HepG2 (cell line): ENCODE measurements at regions not wholly inside any gene's neighbourhood (a gene's known extent, or its start where the extent isn't known, plus 50 kb on each side); places are given as distances from the start of the nearest gene placed in this dataset.

Experiments
- ELF1 ChIP-seq: sonication (generic); formaldehyde crosslinking; IDR thresholded peaks from 2 replicates; pipeline ENCODE4 v1.4.0; 2020; ENCODE audit warnings: missing genetic modification reagents
- HCFC1 ChIP-seq: fragments of 150-350 bp; IDR thresholded peaks from 2 replicates; pipeline ENCODE4 v1.6.1; 2014; ENCODE audit warnings: low read depth, low read length
- MTF1 ChIP-seq: sonication (generic); formaldehyde crosslinking; IDR thresholded peaks from 2 replicates; pipeline ENCODE4 v1.5.0; 2020; ENCODE audit warnings: missing genetic modification reagents
- NR2C2 ChIP-seq: sonication (generic); formaldehyde crosslinking; IDR thresholded peaks from 2 replicates; pipeline ENCODE4 v1.4.0; 2020; ENCODE audit warnings: missing genetic modification reagents, mild to moderate bottlenecking, moderate library complexity, borderline replicate concordance
- NR2F1 ChIP-seq, 2 experiments: fragments of 450-650 bp in 1 of 2; formaldehyde crosslinking in 1 of 2; IDR thresholded peaks; 2 replicates each; pipeline versions ENCODE4 v1.5.0 to v1.6.1; 2016 to 2020; ENCODE audit warnings: mild to moderate bottlenecking in 1 of 2, missing compliant biosample characterization in 1 of 2, missing genetic modification reagents in 1 of 2, moderate library complexity in 1 of 2
- NR2F6 ChIP-seq, 2 experiments: IDR thresholded peaks; 2 replicates each; pipeline ENCODE4 v1.6.1; 2016; ENCODE audit warnings: antibody characterized with exemption in 1 of 2, mild to moderate bottlenecking in 1 of 2
- RAD21 ChIP-seq: fragments of 450-650 bp; formaldehyde crosslinking; IDR thresholded peaks from 2 replicates; pipeline ENCODE4 v1.5.0; 2020; ENCODE audit warnings: mild to moderate bottlenecking
- SRF ChIP-seq: IDR thresholded peaks from 2 replicates; pipeline ENCODE4 v1.6.1; 2011; ENCODE audit warnings: mild to moderate bottlenecking, low read depth, low read length, moderate library complexity
- SSRP1 ChIP-seq: IDR thresholded peaks from 2 replicates; pipeline ENCODE4 v1.6.1; 2016; ENCODE audit warnings: control low read depth
- ZFP36L1 ChIP-seq: sonication (generic); formaldehyde crosslinking; IDR thresholded peaks from 2 replicates; pipeline ENCODE4 v1.8.0; 2022; ENCODE audit warnings: mild to moderate bottlenecking, missing genetic modification reagents, moderate library complexity
- ZMYM4 ChIP-seq: sonication (generic); formaldehyde crosslinking; IDR thresholded peaks from 2 replicates; pipeline ENCODE4 v1.8.1; 2023; ENCODE audit warnings: mild to moderate bottlenecking, missing genetic modification reagents
- ZNF512B ChIP-seq: sonication (generic); formaldehyde crosslinking; IDR thresholded peaks from 2 replicates; pipeline ENCODE4 v1.5.1; 2020; ENCODE audit warnings: missing genetic modification reagents, mild to moderate bottlenecking, borderline replicate concordance
- ZNF550 ChIP-seq: sonication (generic); formaldehyde crosslinking; IDR thresholded peaks from 2 replicates; pipeline ENCODE4 v1.4.0; 2020; ENCODE audit warnings: mild to moderate bottlenecking, missing genetic modification reagents, borderline replicate concordance
- ZNF839 ChIP-seq: sonication (generic); formaldehyde crosslinking; IDR thresholded peaks from 2 replicates; pipeline ENCODE4 v1.4.0; 2020; ENCODE audit warnings: missing genetic modification reagents, mild to moderate bottlenecking, borderline replicate concordance
- TF ChIP-seq, protein P1 (sequence below): sonication (generic); formaldehyde crosslinking; IDR thresholded peaks from 2 replicates; pipeline ENCODE4 v1.9.0; 2021; ENCODE audit warnings: missing genetic modification reagents, borderline replicate concordance
- TF ChIP-seq, protein P2 (sequence below): sonication (generic); formaldehyde crosslinking; IDR thresholded peaks from 2 replicates; pipeline ENCODE4 v1.4.0; 2020; ENCODE audit warnings: missing genetic modification reagents
- TF ChIP-seq, protein P3 (sequence below): fragments of 450-650 bp; IDR thresholded peaks from 2 replicates; pipeline ENCODE4 v1.6.1; 2017
- TF ChIP-seq, protein P4 (sequence below): sonication (generic); formaldehyde crosslinking; IDR thresholded peaks from 2 replicates; pipeline ENCODE4 v1.5.0; 2020; ENCODE audit warnings: mild to moderate bottlenecking, missing genetic modification reagents, moderate library complexity

GRCh38 chr10:58894929-58895328 lies 281.5 kb upstream of the PHYHIPL start (continued):
- TF ChIP-seq, protein P1, sequence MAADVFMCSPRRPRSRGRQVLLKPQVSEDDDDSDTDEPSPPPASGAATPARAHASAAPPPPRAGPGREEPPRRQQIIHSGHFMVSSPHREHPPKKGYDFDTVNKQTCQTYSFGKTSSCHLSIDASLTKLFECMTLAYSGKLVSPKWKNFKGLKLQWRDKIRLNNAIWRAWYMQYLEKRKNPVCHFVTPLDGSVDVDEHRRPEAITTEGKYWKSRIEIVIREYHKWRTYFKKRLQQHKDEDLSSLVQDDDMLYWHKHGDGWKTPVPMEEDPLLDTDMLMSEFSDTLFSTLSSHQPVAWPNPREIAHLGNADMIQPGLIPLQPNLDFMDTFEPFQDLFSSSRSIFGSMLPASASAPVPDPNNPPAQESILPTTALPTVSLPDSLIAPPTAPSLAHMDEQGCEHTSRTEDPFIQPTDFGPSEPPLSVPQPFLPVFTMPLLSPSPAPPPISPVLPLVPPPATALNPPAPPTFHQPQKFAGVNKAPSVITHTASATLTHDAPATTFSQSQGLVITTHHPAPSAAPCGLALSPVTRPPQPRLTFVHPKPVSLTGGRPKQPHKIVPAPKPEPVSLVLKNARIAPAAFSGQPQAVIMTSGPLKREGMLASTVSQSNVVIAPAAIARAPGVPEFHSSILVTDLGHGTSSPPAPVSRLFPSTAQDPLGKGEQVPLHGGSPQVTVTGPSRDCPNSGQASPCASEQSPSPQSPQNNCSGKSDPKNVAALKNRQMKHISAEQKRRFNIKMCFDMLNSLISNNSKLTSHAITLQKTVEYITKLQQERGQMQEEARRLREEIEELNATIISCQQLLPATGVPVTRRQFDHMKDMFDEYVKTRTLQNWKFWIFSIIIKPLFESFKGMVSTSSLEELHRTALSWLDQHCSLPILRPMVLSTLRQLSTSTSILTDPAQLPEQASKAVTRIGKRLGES (CRISPR knock-in tag) = no peak
- TF ChIP-seq MTF1 = no peak
- TF ChIP-seq NR2C2 (CRISPR knock-in tag) = peak; percentile 65; the same call in 1 of the 2 replicates
- TF ChIP-seq HCFC1 = no peak
- TF ChIP-seq ZFP36L1 (CRISPR knock-in tag) = no peak
- TF ChIP-seq ZMYM4 (CRISPR knock-in tag) = peak; percentile 34; the same call in 1 of the 2 replicates
- no peak for TF ChIP-seq ELF1 (CRISPR knock-in tag)
- TF ChIP-seq NR2F1 (CRISPR knock-in tag; IDR thresholded peaks at IDR 0.05) = peak in 1 of 2 experiments; percentile 51; a peak in 2 of 4 replicates
- TF ChIP-seq RAD21 (CRISPR knock-in tag) = peak; percentile 39; the same call in 1 of the 2 replicates
- TF ChIP-seq SRF = no peak
- TF ChIP-seq, protein P2, sequence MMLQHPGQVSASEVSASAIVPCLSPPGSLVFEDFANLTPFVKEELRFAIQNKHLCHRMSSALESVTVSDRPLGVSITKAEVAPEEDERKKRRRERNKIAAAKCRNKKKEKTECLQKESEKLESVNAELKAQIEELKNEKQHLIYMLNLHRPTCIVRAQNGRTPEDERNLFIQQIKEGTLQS (CRISPR knock-in tag) = no peak
- no peak for TF ChIP-seq SSRP1 (CRISPR knock-in tag)
- TF ChIP-seq, protein P3, sequence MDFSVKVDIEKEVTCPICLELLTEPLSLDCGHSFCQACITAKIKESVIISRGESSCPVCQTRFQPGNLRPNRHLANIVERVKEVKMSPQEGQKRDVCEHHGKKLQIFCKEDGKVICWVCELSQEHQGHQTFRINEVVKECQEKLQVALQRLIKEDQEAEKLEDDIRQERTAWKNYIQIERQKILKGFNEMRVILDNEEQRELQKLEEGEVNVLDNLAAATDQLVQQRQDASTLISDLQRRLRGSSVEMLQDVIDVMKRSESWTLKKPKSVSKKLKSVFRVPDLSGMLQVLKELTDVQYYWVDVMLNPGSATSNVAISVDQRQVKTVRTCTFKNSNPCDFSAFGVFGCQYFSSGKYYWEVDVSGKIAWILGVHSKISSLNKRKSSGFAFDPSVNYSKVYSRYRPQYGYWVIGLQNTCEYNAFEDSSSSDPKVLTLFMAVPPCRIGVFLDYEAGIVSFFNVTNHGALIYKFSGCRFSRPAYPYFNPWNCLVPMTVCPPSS = no peak
- no peak for TF ChIP-seq ZNF550 (CRISPR knock-in tag)
- TF ChIP-seq ZNF839 = no peak
- TF ChIP-seq NR2F6 (IDR thresholded peaks at IDR 0.05) = peak; percentile 51
- TF ChIP-seq NR2F6 (CRISPR knock-in tag; IDR thresholded peaks at IDR 0.05) = peak; percentile 47; the same call in 1 of the 2 replicates
- TF ChIP-seq ZNF512B (CRISPR knock-in tag) = no peak
- TF ChIP-seq, protein P4, sequence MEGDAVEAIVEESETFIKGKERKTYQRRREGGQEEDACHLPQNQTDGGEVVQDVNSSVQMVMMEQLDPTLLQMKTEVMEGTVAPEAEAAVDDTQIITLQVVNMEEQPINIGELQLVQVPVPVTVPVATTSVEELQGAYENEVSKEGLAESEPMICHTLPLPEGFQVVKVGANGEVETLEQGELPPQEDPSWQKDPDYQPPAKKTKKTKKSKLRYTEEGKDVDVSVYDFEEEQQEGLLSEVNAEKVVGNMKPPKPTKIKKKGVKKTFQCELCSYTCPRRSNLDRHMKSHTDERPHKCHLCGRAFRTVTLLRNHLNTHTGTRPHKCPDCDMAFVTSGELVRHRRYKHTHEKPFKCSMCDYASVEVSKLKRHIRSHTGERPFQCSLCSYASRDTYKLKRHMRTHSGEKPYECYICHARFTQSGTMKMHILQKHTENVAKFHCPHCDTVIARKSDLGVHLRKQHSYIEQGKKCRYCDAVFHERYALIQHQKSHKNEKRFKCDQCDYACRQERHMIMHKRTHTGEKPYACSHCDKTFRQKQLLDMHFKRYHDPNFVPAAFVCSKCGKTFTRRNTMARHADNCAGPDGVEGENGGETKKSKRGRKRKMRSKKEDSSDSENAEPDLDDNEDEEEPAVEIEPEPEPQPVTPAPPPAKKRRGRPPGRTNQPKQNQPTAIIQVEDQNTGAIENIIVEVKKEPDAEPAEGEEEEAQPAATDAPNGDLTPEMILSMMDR (CRISPR knock-in tag) = peak; percentile 68
